IPS-18a (cell line): ENCODE measurements at regions not wholly inside any gene's neighbourhood (a gene's known extent, or its start where the extent isn't known, plus 50 kb on each side); places are given as distances from the start of the nearest gene placed in this dataset.

ENCODE experiments used
- H3K27ac ChIP-seq: one replicate; pipeline ENCODE4 v1.5.1; 2013; ENCODE audit warnings: low read length
- H3K27me3 ChIP-seq: one replicate; pipeline ENCODE4 v1.6.1; 2013; ENCODE audit warnings: mild to moderate bottlenecking, low read length; ENCODE audit not compliant: control insufficient read depth, insufficient read depth
- H3K36me3 ChIP-seq: one replicate; pipeline ENCODE4 v1.6.1; 2013; ENCODE audit warnings: low read depth, low read length; ENCODE audit not compliant: control insufficient read depth
- H3K4me1 ChIP-seq: one replicate; pipeline ENCODE4 v1.6.1; 2013; ENCODE audit warnings: low read depth, low read length; ENCODE audit not compliant: control insufficient read depth
- H3K4me3 ChIP-seq: one replicate; pipeline ENCODE4 v1.5.1; 2013; ENCODE audit warnings: low read length
- H3K9ac ChIP-seq: one replicate; pipeline ENCODE4 v1.6.1; 2013; ENCODE audit warnings: mild to moderate bottlenecking, low read length, moderate library complexity
- H3K9me3 ChIP-seq: one replicate; pipeline ENCODE4 v1.6.1; 2013; ENCODE audit warnings: low read depth, low read length; ENCODE audit not compliant: control insufficient read depth

DNA sequence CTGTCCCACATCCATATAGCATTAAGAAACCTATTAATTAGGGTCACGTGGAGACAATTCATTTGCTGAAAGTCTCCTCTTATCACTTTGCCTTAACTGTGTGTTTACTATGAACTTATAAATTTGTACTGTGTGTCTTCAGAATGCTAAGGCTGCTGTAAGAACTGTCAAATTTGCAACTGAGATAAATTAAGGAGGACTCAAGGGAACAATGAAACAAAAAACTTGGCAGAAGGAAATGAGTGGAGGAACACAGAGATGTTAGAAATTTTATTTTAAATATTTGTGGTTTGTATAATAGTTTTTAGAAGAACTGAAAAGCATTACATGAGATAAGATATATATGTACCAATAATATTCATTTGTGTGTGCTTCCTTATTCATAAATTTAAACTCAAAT, 1005.3 kb upstream of the SORCS1 start:
- Histone ChIP-seq H3K9me3 (no peaks in the 10 kb centered on the region), H3K4me1 (no peaks in the 10 kb centered on the region), H3K9ac (no peak overlapping the region), H3K36me3 (no peaks in the 10 kb centered on the region), H3K4me3 (no peak overlapping the region), H3K27me3 (no peaks in the 10 kb centered on the region), H3K27ac (no peak overlapping the region)

DNA sequence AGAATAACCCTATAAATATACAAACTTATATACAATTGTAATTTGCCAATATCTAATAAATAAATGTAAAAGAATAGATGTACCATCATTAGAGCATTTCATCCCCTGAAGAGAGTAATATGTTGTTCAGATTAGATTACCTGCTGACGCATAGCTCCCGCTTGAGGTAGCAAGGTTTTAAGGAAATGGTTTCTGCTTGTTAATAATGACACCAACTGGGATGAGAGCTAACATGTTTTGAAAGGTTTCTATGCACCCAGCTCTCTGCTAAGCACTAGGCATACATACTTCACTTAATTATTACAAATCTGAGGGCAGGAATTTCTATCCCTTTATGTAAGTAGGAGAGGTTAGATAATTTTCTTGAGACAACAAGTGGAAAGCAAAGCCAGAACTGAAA, 1003.3 kb upstream of the SORCS1 start:
- Histone ChIP-seq H3K27me3 (no peaks in the 10 kb centered on the region), H3K36me3 (no peaks in the 10 kb centered on the region), H3K4me1 (no peaks in the 10 kb centered on the region)

GRCh38 chr10:108166401-108166800, 1001.9 kb upstream of the SORCS1 start:
- Histone ChIP-seq H3K4me1 (no peaks in the 10 kb centered on the region), H3K27me3 (no peaks in the 10 kb centered on the region), H3K27ac (no peak overlapping the region), H3K36me3 (no peaks in the 10 kb centered on the region), H3K9ac (no peak overlapping the region), H3K4me3 (no peak overlapping the region), H3K9me3 (no peaks in the 10 kb centered on the region)

More for the DNA sequence above, 1003.3 kb upstream of the SORCS1 start:
- no peak overlapping the region for H3K27ac ChIP-seq
- H3K9ac ChIP-seq = no peak overlapping the region
- no peak overlapping the region for H3K4me3 ChIP-seq
- no peaks in the 10 kb centered on the region for H3K9me3 ChIP-seq

DNA sequence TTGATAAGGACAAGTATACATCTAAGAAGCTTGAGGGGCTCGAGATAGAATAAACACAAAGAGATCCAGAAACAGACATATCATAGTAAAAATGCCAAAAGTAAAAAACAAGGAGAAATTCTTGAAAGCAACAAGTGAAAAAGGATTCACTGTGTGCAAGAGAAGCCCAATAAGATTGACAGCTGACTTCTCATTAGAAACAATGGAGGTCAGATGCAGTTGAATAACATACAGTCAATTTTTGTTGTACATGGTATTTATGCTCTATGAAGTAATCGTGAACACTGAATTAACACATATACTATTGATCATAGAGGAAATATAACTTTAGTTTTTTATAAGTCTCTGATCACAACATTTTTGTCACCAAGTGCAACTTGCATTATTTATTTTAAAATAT, 982.8 kb upstream of the SORCS1 start:
- Histone ChIP-seq H3K4me1 (peaks cover 14% of the 10 kb centered on the region), H3K9me3 (peaks cover 17% of the 10 kb centered on the region), H3K36me3 (no peaks in the 10 kb centered on the region), H3K27ac (no peak overlapping the region), H3K4me3 (no peak overlapping the region), H3K9ac (no peak overlapping the region), H3K27me3 (no peaks in the 10 kb centered on the region)

DNA sequence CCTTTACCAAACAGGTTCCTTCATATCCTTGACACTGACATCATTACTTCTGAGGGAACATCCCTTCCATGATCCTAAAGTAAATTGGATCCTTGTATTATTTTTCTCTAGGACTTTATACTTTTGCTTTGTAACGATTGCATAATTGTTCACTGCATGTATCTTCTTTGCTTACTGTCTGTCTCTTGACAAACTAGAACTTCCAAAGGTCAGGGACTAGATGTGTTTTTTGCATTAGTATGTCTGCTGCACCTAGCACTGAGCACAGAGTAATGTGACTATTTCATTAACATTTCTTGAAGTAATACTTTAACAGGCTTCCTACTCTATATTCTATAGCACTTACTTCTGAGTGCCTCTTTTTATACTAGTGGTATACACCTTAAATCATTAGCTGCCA, 976.6 kb upstream of the SORCS1 start:
- H3K36me3 ChIP-seq = no peaks in the 10 kb centered on the region

GRCh38 chr10:108132303-108132702, 967.8 kb upstream of the SORCS1 start:
- no peaks in the 10 kb centered on the region for H3K36me3 ChIP-seq
- no peaks in the 10 kb centered on the region for H3K4me1 ChIP-seq
- no peaks in the 10 kb centered on the region for H3K9me3 ChIP-seq
- no peak overlapping the region for H3K9ac ChIP-seq
- H3K27me3 ChIP-seq = no peaks in the 10 kb centered on the region
- H3K27ac ChIP-seq = no peak overlapping the region
- no peak overlapping the region for H3K4me3 ChIP-seq

More for the DNA sequence above, 976.6 kb upstream of the SORCS1 start:
- Histone ChIP-seq H3K27ac (no peak overlapping the region), H3K9me3 (peaks cover under 1% of the 10 kb centered on the region), H3K4me3 (no peak overlapping the region), H3K4me1 (no peaks in the 10 kb centered on the region), H3K9ac (no peak overlapping the region), H3K27me3 (no peaks in the 10 kb centered on the region)

- Histone ChIP-seq H3K4me3 (no peak overlapping the region), H3K9ac (no peak overlapping the region), H3K4me1 (no peaks in the 10 kb centered on the region), H3K36me3 (no peaks in the 10 kb centered on the region), H3K27me3 (no peaks in the 10 kb centered on the region), H3K27ac (no peak overlapping the region), H3K9me3 (no peaks in the 10 kb centered on the region)
Observed at GRCh38 chr10:108130575-108130974, 966.1 kb upstream of the SORCS1 start.

- no peaks in the 10 kb centered on the region for H3K36me3 ChIP-seq
- peaks cover 7% of the 10 kb centered on the region for H3K4me1 ChIP-seq
- no peaks in the 10 kb centered on the region for H3K27me3 ChIP-seq
- no peak overlapping the region for H3K4me3 ChIP-seq
- no peaks in the 10 kb centered on the region for H3K9me3 ChIP-seq
- no peak overlapping the region for H3K9ac ChIP-seq
- no peak overlapping the region for H3K27ac ChIP-seq
Observed at GRCh38 chr10:108112218-108112617, 947.7 kb upstream of the SORCS1 start.

GRCh38 chr10:108104551-108105156, 940.1 kb upstream of the SORCS1 start:
- Histone ChIP-seq H3K36me3 (no peaks in the 10 kb centered on the region), H3K27me3 (no peaks in the 10 kb centered on the region), H3K9ac (no peak overlapping the region), H3K9me3 (no peaks in the 10 kb centered on the region), H3K4me1 (peaks cover 7% of the 10 kb centered on the region), H3K4me3 (no peak overlapping the region), H3K27ac (no peak overlapping the region)

- H3K9me3 ChIP-seq = no peaks in the 10 kb centered on the region
- no peak overlapping the region for H3K9ac ChIP-seq
- no peaks in the 10 kb centered on the region for H3K36me3 ChIP-seq
- H3K27ac ChIP-seq = no peak overlapping the region
- H3K4me3 ChIP-seq = no peak overlapping the region
- H3K27me3 ChIP-seq = no peaks in the 10 kb centered on the region
- no peaks in the 10 kb centered on the region for H3K4me1 ChIP-seq
Observed at GRCh38 chr10:108097258-108097657, 932.8 kb upstream of the SORCS1 start.

GRCh38 chr10:108095932-108096925, 931.7 kb upstream of the SORCS1 start:
- Histone ChIP-seq H3K27ac (no peak overlapping the region), H3K9me3 (no peaks in the 10 kb centered on the region)

More at GRCh38 chr10:108095932-108096925, 931.7 kb upstream of the SORCS1 start:
- H3K27me3 ChIP-seq = no peaks in the 10 kb centered on the region
- no peaks in the 10 kb centered on the region for H3K36me3 ChIP-seq
- H3K4me3 ChIP-seq = no peak overlapping the region
- H3K4me1 ChIP-seq = no peaks in the 10 kb centered on the region
- no peak overlapping the region for H3K9ac ChIP-seq
